Colonic mucosa (tissue), 4 donors: ENCODE measurements at regions not wholly inside any gene's neighbourhood (a gene's known extent, or its start where the extent isn't known, plus 50 kb on each side); places are given as distances from the start of the nearest gene placed in this dataset.
"Not testable (repeated sequence)": the region's sequence is repeated elsewhere in the genome, so short reads cannot be mapped to it uniquely, and the experiment has no call there.

Source experiments
- DNase-seq: peaks from one replicate; pipeline ENCODE4 v3.0.0-alpha.2; 2020
- H3K27ac ChIP-seq: fragments of 200-600 bp; one replicate; pipeline ENCODE4 v1.8.0; 2021
- H3K27me3 ChIP-seq: fragments of 200-600 bp; one replicate; pipeline ENCODE4 v1.8.0; 2021
- H3K36me3 ChIP-seq: fragments of 200-600 bp; one replicate; pipeline ENCODE4 v1.8.0; 2021
- H3K4me1 ChIP-seq: fragments of 200-600 bp; one replicate; pipeline ENCODE4 v1.8.0; 2021; ENCODE audit warnings: mild to moderate bottlenecking
- H3K4me3 ChIP-seq: fragments of 200-600 bp; one replicate; pipeline ENCODE4 v1.8.0; 2021
- H3K9ac ChIP-seq, 2 donors: one replicate each; pipeline ENCODE4 v1.7.0; 2013; ENCODE audit warnings: control low read depth in 2 of 2, low read depth in 2 of 2, low read length in 2 of 2
- H3K9me3 ChIP-seq: fragments of 200-600 bp; one replicate; pipeline ENCODE4 v1.8.0; 2021
- CTCF ChIP-seq: fragments of 200-600 bp; IDR thresholded peaks from one replicate; pipeline ENCODE4 v1.8.0; 2022; ENCODE audit warnings: antibody characterized with exemption, mild to moderate bottlenecking
- intact Hi-C: fragments of 100-400 bp; cut with DNase I; formaldehyde crosslinking; loops from one replicate; pipeline ENCODE4 v1.14.1; 2022
- donor health status: healthy.
- donor health status: DM: no; HTN: no; CAD: no.
- donor health status: DM: no; HTN: no; CAD: no.

GRCh38 chr7:125833839-125834238 is 904.2 kb upstream of the POT1 start:
- Histone ChIP-seq H3K9me3 (peaks cover 7% of the 10 kb centered on the region), H3K4me3 (no peak overlapping the region), H3K4me1 (no peaks in the 10 kb centered on the region), H3K36me3 (no peaks in the 10 kb centered on the region), H3K9ac (no peak overlapping the region), H3K27me3 (no peaks in the 10 kb centered on the region), H3K27ac (no peak overlapping the region)
- DNase-seq = no peak
- TF ChIP-seq CTCF = no peak
- intact Hi-C loops = no loop called here

- no peak for TF ChIP-seq CTCF
- Histone ChIP-seq H3K27me3 (no peaks in the 10 kb centered on the region), H3K9ac (no peak overlapping the region), H3K9me3 (peaks cover 7% of the 10 kb centered on the region), H3K4me1 (no peaks in the 10 kb centered on the region), H3K36me3 (no peaks in the 10 kb centered on the region), H3K4me3 (no peak overlapping the region), H3K27ac (no peak overlapping the region)
- DNase-seq = no peak
- intact Hi-C loops = no loop called here
These were observed 901.1 kb upstream of the POT1 start for GRCh38 chr7:125830743-125831142.

- TF ChIP-seq CTCF = no peak
- H3K36me3 ChIP-seq = no peaks in the 10 kb centered on the region
- no peak overlapping the region for H3K27ac ChIP-seq
These were observed 898.6 kb upstream of the POT1 start for GRCh38 chr7:125828153-125828700.

GRCh38 chr7:125823538-125823937 is 893.9 kb upstream of the POT1 start:
- no peaks in the 10 kb centered on the region for H3K36me3 ChIP-seq
- H3K27ac ChIP-seq = no peak overlapping the region
- H3K9me3 ChIP-seq = no peaks in the 10 kb centered on the region
- DNase-seq = no peak
- intact Hi-C loops = no loop called here
- no peak overlapping the region for H3K4me3 ChIP-seq
- no peaks in the 10 kb centered on the region for H3K27me3 ChIP-seq
- no peak for TF ChIP-seq CTCF
- H3K9ac ChIP-seq = no peak overlapping the region
- H3K4me1 ChIP-seq = no peaks in the 10 kb centered on the region

More at GRCh38 chr7:125828153-125828700, 898.6 kb upstream of the POT1 start:
- H3K27me3 ChIP-seq = no peaks in the 10 kb centered on the region
- peaks cover 7% of the 10 kb centered on the region for H3K9me3 ChIP-seq
- no peak overlapping the region for H3K9ac ChIP-seq
- DNase-seq = no peak
- intact Hi-C loops = no loop called here
- H3K4me1 ChIP-seq = no peaks in the 10 kb centered on the region
- no peak overlapping the region for H3K4me3 ChIP-seq

GRCh38 chr7:125820495-125820894 is 890.9 kb upstream of the POT1 start:
- TF ChIP-seq CTCF = no peak
- no peaks in the 10 kb centered on the region for H3K9me3 ChIP-seq
- H3K4me3 ChIP-seq = no peak overlapping the region
- no peaks in the 10 kb centered on the region for H3K27me3 ChIP-seq
- H3K36me3 ChIP-seq = no peaks in the 10 kb centered on the region
- DNase-seq = no peak
- intact Hi-C loops = no loop called here
- H3K4me1 ChIP-seq = no peaks in the 10 kb centered on the region
- H3K27ac ChIP-seq = no peak overlapping the region
- no peak overlapping the region for H3K9ac ChIP-seq

- no peak overlapping the region for H3K9ac ChIP-seq
- no peak overlapping the region for H3K27ac ChIP-seq
- no peak for DNase-seq
- intact Hi-C loops = no loop called here
- TF ChIP-seq CTCF = no peak
- H3K4me3 ChIP-seq = no peak overlapping the region
- H3K4me1 ChIP-seq = no peaks in the 10 kb centered on the region
- H3K27me3 ChIP-seq = no peaks in the 10 kb centered on the region
- H3K9me3 ChIP-seq = no peaks in the 10 kb centered on the region
- H3K36me3 ChIP-seq = no peaks in the 10 kb centered on the region
These were observed 884.5 kb upstream of the POT1 start for GRCh38 chr7:125814100-125814499.

- H3K4me1 ChIP-seq, DNase-seq, H3K4me3 ChIP-seq, H3K27ac ChIP-seq, H3K36me3 ChIP-seq, H3K27me3 ChIP-seq, intact Hi-C loops, H3K9me3 ChIP-seq, H3K9ac ChIP-seq: not testable (repeated sequence)
These were observed 876.9 kb upstream of the POT1 start for GRCh38 chr7:125806491-125806890.
